ENCODE measurements at regions not wholly inside any gene's neighbourhood (a gene's known extent, or its start where the extent isn't known, plus 50 kb on each side); places are given as distances from the start of the nearest gene placed in this dataset.
A peak's percentile ranks its signal among the peaks of the same experiment; 100 is the strongest.
"Not testable (repeated sequence)": the region's sequence is repeated elsewhere in the genome, so short reads cannot be mapped to it uniquely, and the experiment has no call there.

- ATAC-seq (ENCODE audit: insufficient read depth, low read depth) (peak; percentile 59), DNase-seq (no peak)
- H3K36me3 ChIP-seq (ENCODE audit: insufficient read depth, low read length) = no peaks in the 10 kb centered on the region
- H3K27ac ChIP-seq (ENCODE audit: low read length) = no peak overlapping the region
- no peaks in the 10 kb centered on the region for H3K4me1 ChIP-seq (ENCODE audit: insufficient read depth, low read length)
- H4K20me1 ChIP-seq (ENCODE audit: insufficient read depth, low read length) = no peaks in the 10 kb centered on the region
- TF ChIP-seq EZH2 (IDR thresholded peaks at IDR 0.05; ENCODE audit: borderline replicate concordance, low read depth, low read length, severe bottlenecking) = no peak
- TF ChIP-seq, protein P1, sequence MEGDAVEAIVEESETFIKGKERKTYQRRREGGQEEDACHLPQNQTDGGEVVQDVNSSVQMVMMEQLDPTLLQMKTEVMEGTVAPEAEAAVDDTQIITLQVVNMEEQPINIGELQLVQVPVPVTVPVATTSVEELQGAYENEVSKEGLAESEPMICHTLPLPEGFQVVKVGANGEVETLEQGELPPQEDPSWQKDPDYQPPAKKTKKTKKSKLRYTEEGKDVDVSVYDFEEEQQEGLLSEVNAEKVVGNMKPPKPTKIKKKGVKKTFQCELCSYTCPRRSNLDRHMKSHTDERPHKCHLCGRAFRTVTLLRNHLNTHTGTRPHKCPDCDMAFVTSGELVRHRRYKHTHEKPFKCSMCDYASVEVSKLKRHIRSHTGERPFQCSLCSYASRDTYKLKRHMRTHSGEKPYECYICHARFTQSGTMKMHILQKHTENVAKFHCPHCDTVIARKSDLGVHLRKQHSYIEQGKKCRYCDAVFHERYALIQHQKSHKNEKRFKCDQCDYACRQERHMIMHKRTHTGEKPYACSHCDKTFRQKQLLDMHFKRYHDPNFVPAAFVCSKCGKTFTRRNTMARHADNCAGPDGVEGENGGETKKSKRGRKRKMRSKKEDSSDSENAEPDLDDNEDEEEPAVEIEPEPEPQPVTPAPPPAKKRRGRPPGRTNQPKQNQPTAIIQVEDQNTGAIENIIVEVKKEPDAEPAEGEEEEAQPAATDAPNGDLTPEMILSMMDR (IDR thresholded peaks at IDR 0.05; ENCODE audit: borderline replicate concordance, extremely low read depth, low read length, poor library complexity, severe bottlenecking) = no peak
- no peaks in the 10 kb centered on the region for H3K79me2 ChIP-seq (ENCODE audit: insufficient read depth, low read length)
- H2AFZ ChIP-seq (ENCODE audit: low read depth, low read length) = no peak overlapping the region
- H3K27me3 ChIP-seq (ENCODE audit: insufficient read depth, low read length, poor library complexity) = peaks cover 9% of the 10 kb centered on the region
- H3K9ac ChIP-seq (ENCODE audit: low read depth, low read length) = no peak overlapping the region
- H3K4me3 ChIP-seq (ENCODE audit: low read depth in 1 of 2, low read length in 2 of 2) = no peak overlapping the region
- H3K9me3 ChIP-seq (ENCODE audit: insufficient read depth, low read length, severe bottlenecking) = no peaks in the 10 kb centered on the region
- no peak overlapping the region for H3K4me2 ChIP-seq (ENCODE audit: insufficient read depth, low read length)
Observed at GRCh38 chr10:45104674-45105073, 104.0 kb downstream of the ZNF22 start.

- H3K79me2 ChIP-seq (ENCODE audit: insufficient read depth, low read length); H3K36me3 ChIP-seq (ENCODE audit: insufficient read depth, low read length); H3K4me2 ChIP-seq (ENCODE audit: insufficient read depth, low read length); H2AFZ ChIP-seq (ENCODE audit: low read depth, low read length); H3K4me3 ChIP-seq (ENCODE audit: low read depth in 1 of 2, low read length in 2 of 2); H3K27me3 ChIP-seq (ENCODE audit: insufficient read depth, low read length, poor library complexity); H3K9me3 ChIP-seq (ENCODE audit: insufficient read depth, low read length, severe bottlenecking); ATAC-seq (ENCODE audit: insufficient read depth, low read depth); H3K4me1 ChIP-seq (ENCODE audit: insufficient read depth, low read length); H4K20me1 ChIP-seq (ENCODE audit: insufficient read depth, low read length); H3K9ac ChIP-seq (ENCODE audit: low read depth, low read length); H3K27ac ChIP-seq (ENCODE audit: low read length); DNase-seq: not testable (repeated sequence)
Observed at GRCh38 chr10:45105309-45105708, 104.6 kb downstream of the ZNF22 start.

GRCh38 chr10:45106236-45106856, 105.6 kb downstream of the ZNF22 start:
- Histone ChIP-seq H3K4me2 (ENCODE audit: insufficient read depth, low read length) (no peak overlapping the region), H3K27me3 (ENCODE audit: insufficient read depth, low read length, poor library complexity) (peaks cover 6% of the 10 kb centered on the region), H3K27ac (ENCODE audit: low read length) (no peak overlapping the region), H2AFZ (ENCODE audit: low read depth, low read length) (no peak overlapping the region), H3K4me1 (ENCODE audit: insufficient read depth, low read length) (no peaks in the 10 kb centered on the region), H3K79me2 (ENCODE audit: insufficient read depth, low read length) (no peaks in the 10 kb centered on the region), H4K20me1 (ENCODE audit: insufficient read depth, low read length) (no peaks in the 10 kb centered on the region), H3K9ac (ENCODE audit: low read depth, low read length) (no peak overlapping the region), H3K4me3 (ENCODE audit: low read depth in 1 of 2, low read length in 2 of 2) (no peak overlapping the region), H3K9me3 (ENCODE audit: insufficient read depth, low read length, severe bottlenecking) (no peaks in the 10 kb centered on the region), H3K36me3 (ENCODE audit: insufficient read depth, low read length) (no peaks in the 10 kb centered on the region)
- ATAC-seq (ENCODE audit: insufficient read depth, low read depth) (no peak), DNase-seq (no peak)
- no peak for TF ChIP-seq EZH2 (IDR thresholded peaks at IDR 0.05; ENCODE audit: borderline replicate concordance, low read depth, low read length, severe bottlenecking)
- TF ChIP-seq, protein P1 (IDR thresholded peaks at IDR 0.05; ENCODE audit: borderline replicate concordance, extremely low read depth, low read length, poor library complexity, severe bottlenecking) = no peak

DNA sequence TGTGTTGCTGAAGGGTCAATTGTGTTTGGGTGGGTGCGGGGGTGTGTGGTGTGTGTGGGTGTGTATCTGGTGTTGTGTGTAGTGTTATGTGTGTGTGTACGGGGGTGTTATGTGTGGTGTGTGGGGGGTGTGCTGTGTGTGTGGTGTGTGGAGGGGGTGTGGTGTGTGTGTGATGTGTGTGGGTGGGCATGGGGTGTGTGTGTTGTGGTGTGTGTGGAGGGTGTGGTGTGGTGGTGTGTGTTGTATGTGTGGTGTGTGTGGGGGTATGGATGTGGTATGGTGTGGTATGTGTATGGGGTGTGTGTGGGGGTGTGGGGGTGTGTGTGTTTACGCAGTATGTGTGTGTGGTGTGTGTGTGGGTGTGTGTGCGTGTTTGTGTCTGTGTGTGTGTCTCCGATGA, 110.8 kb downstream of the ZNF22 start:
- no peak overlapping the region for H3K27ac ChIP-seq (ENCODE audit: low read length)
- H3K9me3 ChIP-seq (ENCODE audit: insufficient read depth, low read length, severe bottlenecking) = no peaks in the 10 kb centered on the region
- H4K20me1 ChIP-seq (ENCODE audit: insufficient read depth, low read length) = no peaks in the 10 kb centered on the region
- no peak for TF ChIP-seq EZH2 (IDR thresholded peaks at IDR 0.05; ENCODE audit: borderline replicate concordance, low read depth, low read length, severe bottlenecking)
- TF ChIP-seq, protein P1 (IDR thresholded peaks at IDR 0.05; ENCODE audit: borderline replicate concordance, extremely low read depth, low read length, poor library complexity, severe bottlenecking) = no peak
- H3K79me2 ChIP-seq (ENCODE audit: insufficient read depth, low read length) = no peaks in the 10 kb centered on the region
- DNase-seq (no peak), ATAC-seq (ENCODE audit: insufficient read depth, low read depth) (no peak)
- H3K27me3 ChIP-seq (ENCODE audit: insufficient read depth, low read length, poor library complexity) = peaks cover 2% of the 10 kb centered on the region
- H3K4me3 ChIP-seq (ENCODE audit: low read depth in 1 of 2, low read length in 2 of 2) = no peak overlapping the region
- H3K9ac ChIP-seq (ENCODE audit: low read depth, low read length) = no peak overlapping the region
- H3K4me1 ChIP-seq (ENCODE audit: insufficient read depth, low read length) = no peaks in the 10 kb centered on the region
- no peak overlapping the region for H2AFZ ChIP-seq (ENCODE audit: low read depth, low read length)
- H3K4me2 ChIP-seq (ENCODE audit: insufficient read depth, low read length) = no peak overlapping the region
- no peaks in the 10 kb centered on the region for H3K36me3 ChIP-seq (ENCODE audit: insufficient read depth, low read length)

- not testable (repeated sequence) for H3K9me3 ChIP-seq (ENCODE audit: insufficient read depth, low read length, severe bottlenecking); DNase-seq; H3K79me2 ChIP-seq (ENCODE audit: insufficient read depth, low read length); H3K27ac ChIP-seq (ENCODE audit: low read length); H3K36me3 ChIP-seq (ENCODE audit: insufficient read depth, low read length); H3K4me1 ChIP-seq (ENCODE audit: insufficient read depth, low read length); H2AFZ ChIP-seq (ENCODE audit: low read depth, low read length); ATAC-seq (ENCODE audit: insufficient read depth, low read depth); H3K4me3 ChIP-seq (ENCODE audit: low read depth in 1 of 2, low read length in 2 of 2); H4K20me1 ChIP-seq (ENCODE audit: insufficient read depth, low read length); H3K9ac ChIP-seq (ENCODE audit: low read depth, low read length); H3K27me3 ChIP-seq (ENCODE audit: insufficient read depth, low read length, poor library complexity); H3K4me2 ChIP-seq (ENCODE audit: insufficient read depth, low read length)
Observed at GRCh38 chr10:45117940-45118339, 117.2 kb downstream of the ZNF22 start.
